Mesendoderm (in vitro differentiated cells): ENCODE measurements at regions not wholly inside any gene's neighbourhood (a gene's known extent, or its start where the extent isn't known, plus 50 kb on each side); places are given as distances from the start of the nearest gene placed in this dataset.

Experiments used
- DNase-seq: peaks from one replicate; pipeline ENCODE4 v3.0.0; 2013
- H2AK5ac ChIP-seq: 2 replicates; pipeline ENCODE4 v1.6.1; 2013; ENCODE audit warnings: low read length, inconsistent platforms
- H2BK120ac ChIP-seq: 2 replicates; pipeline ENCODE4 v1.6.1; 2013; ENCODE audit warnings: low read depth, mild to moderate bottlenecking, low read length, moderate library complexity, mixed read lengths
- H2BK15ac ChIP-seq: replicated peaks from 2 replicates; pipeline ENCODE4 v1.6.1; 2013; ENCODE audit warnings: low read depth, mild to moderate bottlenecking, moderate library complexity
- H2BK5ac ChIP-seq: 2 replicates; pipeline ENCODE4 v1.6.1; 2013; ENCODE audit warnings: low read length, inconsistent platforms
- H3K18ac ChIP-seq: 2 replicates; pipeline ENCODE4 v1.6.1; 2013; ENCODE audit warnings: mild to moderate bottlenecking, low read length, mixed read lengths
- H3K23ac ChIP-seq: one replicate; pipeline ENCODE4 v1.6.1; 2013; ENCODE audit warnings: low read length
- H3K27ac ChIP-seq: 2 replicates; pipeline ENCODE4 v1.5.1; 2013; ENCODE audit warnings: low read depth, mild to moderate bottlenecking, inconsistent platforms, low read length, moderate library complexity
- H3K27me3 ChIP-seq: 2 replicates; pipeline ENCODE4 v1.6.1; 2013; ENCODE audit warnings: low read length, control low read depth, mild to moderate bottlenecking, inconsistent platforms; ENCODE audit not compliant: insufficient read depth, poor library complexity
- H3K36me3 ChIP-seq: 2 replicates; pipeline ENCODE4 v1.6.1; 2013; ENCODE audit warnings: low read length, inconsistent platforms; ENCODE audit not compliant: control insufficient read depth, insufficient read depth
- H3K4ac ChIP-seq: one replicate; pipeline ENCODE4 v1.6.1; 2013; ENCODE audit warnings: low read depth, mild to moderate bottlenecking, low read length, moderate library complexity
- H3K4me1 ChIP-seq: 2 replicates; pipeline ENCODE4 v1.6.1; 2013; ENCODE audit warnings: low read depth, low read length, inconsistent platforms; ENCODE audit not compliant: control insufficient read depth
- H3K4me2 ChIP-seq: 2 replicates; pipeline ENCODE4 v1.6.1; 2013; ENCODE audit warnings: low read length
- H3K4me3 ChIP-seq: 2 replicates; pipeline ENCODE4 v1.5.1; 2013; ENCODE audit warnings: mild to moderate bottlenecking, low read length
- H3K56ac ChIP-seq: one replicate; pipeline ENCODE4 v1.6.1; 2013; ENCODE audit warnings: low read length
- H3K79me1 ChIP-seq: 2 replicates; pipeline ENCODE4 v1.6.1; 2013; ENCODE audit warnings: low read length, inconsistent platforms
- H3K79me2 ChIP-seq: 2 replicates; pipeline ENCODE4 v1.6.1; 2013; ENCODE audit warnings: mild to moderate bottlenecking, low read length; ENCODE audit not compliant: control insufficient read depth, insufficient read depth
- H3K9ac ChIP-seq: 2 replicates; pipeline ENCODE4 v1.6.1; 2013; ENCODE audit warnings: low read length, inconsistent platforms
- H4K5ac ChIP-seq: one replicate; pipeline ENCODE4 v1.6.1; 2013; ENCODE audit warnings: low read length
- H4K8ac ChIP-seq: one replicate; pipeline ENCODE4 v1.6.1; 2013; ENCODE audit warnings: low read depth, mild to moderate bottlenecking, control low read depth, low read length, moderate library complexity
- WGBS: extraction: QIAGEN DNeasy Blood & Tissue Kit; methylation state at CpG from one replicate; pipeline ENCODE4 v1.1.7; 2013; ENCODE audit warnings: low lambda C conversion rate, missing lambda C conversion rate; ENCODE audit not compliant: insufficient coverage; ENCODE audit errors: extremely low coverage; 5-methylcytosine and 5-hydroxymethylcytosine counted together

DNA sequence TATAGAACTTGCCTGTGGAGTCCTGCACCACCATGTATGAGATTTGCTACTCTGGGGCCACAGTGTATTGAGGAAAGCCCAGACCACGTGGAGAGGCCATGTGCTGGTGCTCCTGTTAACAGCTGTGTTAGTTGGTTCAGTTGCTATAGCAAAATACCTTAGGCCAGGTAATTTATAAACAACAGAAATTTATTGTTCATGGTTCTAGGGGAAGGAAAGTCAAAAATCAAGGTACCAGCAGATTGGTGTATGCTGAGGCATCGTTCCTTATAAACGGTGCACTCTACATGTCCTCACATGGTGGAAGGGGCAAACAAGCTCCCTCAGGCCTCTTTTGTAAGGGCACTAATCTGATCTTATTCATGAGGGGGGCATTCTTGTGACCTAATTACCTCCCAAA lies 135.9 kb upstream of the FOXN2 start:
- Histone ChIP-seq H3K27ac (no peak overlapping the region), H3K4me3 (no peak overlapping the region), H4K5ac (no peak overlapping the region), H2AK5ac (no peak overlapping the region), H3K4ac (no peak overlapping the region), H3K27me3 (no peaks in the 10 kb centered on the region), H3K79me1 (no peaks in the 10 kb centered on the region), H4K8ac (no peak overlapping the region), H3K79me2 (no peaks in the 10 kb centered on the region), H2BK5ac (no peak overlapping the region), H3K4me1 (no peaks in the 10 kb centered on the region), H3K56ac (no peak overlapping the region), H3K18ac (no peak overlapping the region), H3K9ac (no peak overlapping the region), H2BK120ac (no peak overlapping the region), H3K4me2 (no peak overlapping the region), H2BK15ac (no peak overlapping the region), H3K23ac (no peak overlapping the region), H3K36me3 (no peaks in the 10 kb centered on the region)
- WGBS, result no CpG with 5 or more reads among the region's 3 CpGs
- no peak for DNase-seq

DNA sequence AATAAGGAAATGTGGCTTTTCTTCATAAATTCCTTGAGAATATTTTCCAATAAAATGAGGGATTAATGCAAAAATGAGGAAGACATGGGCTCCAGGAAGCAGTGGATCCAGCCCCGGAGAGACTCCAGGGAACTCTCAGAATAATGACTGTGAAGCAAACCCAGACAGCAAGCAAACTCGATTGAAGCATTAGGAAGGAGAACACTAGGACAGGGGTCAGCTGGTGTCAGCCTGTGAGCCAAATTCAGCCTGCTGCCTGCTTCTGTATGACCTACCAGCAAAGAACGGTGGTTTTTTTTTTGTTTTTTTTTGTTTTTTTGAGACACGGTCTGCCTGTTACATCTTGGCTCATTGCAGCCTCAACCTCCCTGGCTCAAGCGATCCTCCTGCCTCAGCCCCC lies 133.9 kb upstream of the FOXN2 start:
- Histone ChIP-seq H3K4me3 (no peak overlapping the region), H2BK5ac (no peak overlapping the region), H3K4me2 (no peak overlapping the region), H2BK15ac (no peak overlapping the region), H4K8ac (no peak overlapping the region), H3K4ac (no peak overlapping the region), H4K5ac (no peak overlapping the region), H3K56ac (no peak overlapping the region), H3K9ac (no peak overlapping the region), H3K79me1 (no peaks in the 10 kb centered on the region), H2AK5ac (no peak overlapping the region), H3K27me3 (no peaks in the 10 kb centered on the region), H3K23ac (no peak overlapping the region), H2BK120ac (no peak overlapping the region), H3K18ac (no peak overlapping the region), H3K4me1 (no peaks in the 10 kb centered on the region), H3K27ac (no peak overlapping the region), H3K79me2 (no peaks in the 10 kb centered on the region), H3K36me3 (no peaks in the 10 kb centered on the region)
- DNase-seq, result no peak
- no CpG with 5 or more reads among the region's 5 CpGs for WGBS

GRCh38 chr2:48183276-48183675 lies 131.2 kb upstream of the FOXN2 start:
- no peak overlapping the region for H3K4me3 ChIP-seq
- no CpG with 5 or more reads among the region's 1 CpG for WGBS
- H3K27me3 ChIP-seq, result no peaks in the 10 kb centered on the region

DNA sequence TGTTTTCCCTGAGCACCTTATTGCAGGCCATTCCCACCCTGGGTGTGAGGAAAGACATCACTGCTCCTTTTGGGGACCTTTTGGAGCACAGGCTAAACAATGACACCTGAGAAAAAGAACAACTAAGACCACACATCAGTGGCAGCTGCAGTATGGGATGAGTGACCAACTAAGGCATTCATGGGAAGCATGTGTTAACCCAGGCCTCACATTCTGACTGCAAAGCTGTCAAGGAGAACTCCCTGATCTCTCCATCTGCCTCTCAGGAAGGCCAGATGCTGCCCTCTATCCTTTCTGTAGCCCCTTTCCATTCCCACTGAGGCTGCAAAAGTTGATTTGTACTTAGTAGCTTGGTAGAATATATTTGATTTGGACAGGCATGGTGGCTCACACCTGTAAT lies 130.5 kb upstream of the FOXN2 start:
- H3K18ac ChIP-seq, result no peak overlapping the region
- H3K27ac ChIP-seq, result no peak overlapping the region
- H3K36me3 ChIP-seq, result no peaks in the 10 kb centered on the region
- H3K79me1 ChIP-seq, result no peaks in the 10 kb centered on the region
- H3K4ac ChIP-seq, result no peak overlapping the region
- H2AK5ac ChIP-seq, result no peak overlapping the region
- H2BK15ac ChIP-seq, result no peak overlapping the region
- H4K8ac ChIP-seq, result no peak overlapping the region
- H2BK5ac ChIP-seq, result no peak overlapping the region
- no peaks in the 10 kb centered on the region for H3K27me3 ChIP-seq
- H3K79me2 ChIP-seq, result no peaks in the 10 kb centered on the region
- H3K4me3 ChIP-seq, result no peak overlapping the region
- no peak overlapping the region for H2BK120ac ChIP-seq
- DNase-seq, result no peak
- H4K5ac ChIP-seq, result no peak overlapping the region
- no peak overlapping the region for H3K4me2 ChIP-seq
- H3K56ac ChIP-seq, result no peak overlapping the region
- no peaks in the 10 kb centered on the region for H3K4me1 ChIP-seq
- no peak overlapping the region for H3K23ac ChIP-seq
- no peak overlapping the region for H3K9ac ChIP-seq

More at GRCh38 chr2:48183276-48183675, 131.2 kb upstream of the FOXN2 start:
- H3K4ac ChIP-seq, result no peak overlapping the region
- H4K5ac ChIP-seq, result no peak overlapping the region
- no peak for DNase-seq
- no peak overlapping the region for H2BK15ac ChIP-seq
- H4K8ac ChIP-seq, result no peak overlapping the region
- no peak overlapping the region for H2AK5ac ChIP-seq
- H3K18ac ChIP-seq, result no peak overlapping the region
- H3K9ac ChIP-seq, result no peak overlapping the region
- no peaks in the 10 kb centered on the region for H3K36me3 ChIP-seq
- no peak overlapping the region for H2BK5ac ChIP-seq
- no peak overlapping the region for H3K56ac ChIP-seq
- H3K79me1 ChIP-seq, result no peaks in the 10 kb centered on the region
- no peak overlapping the region for H3K27ac ChIP-seq
- H2BK120ac ChIP-seq, result no peak overlapping the region
- no peak overlapping the region for H3K23ac ChIP-seq
- no peaks in the 10 kb centered on the region for H3K79me2 ChIP-seq
- H3K4me2 ChIP-seq, result no peak overlapping the region
- H3K4me1 ChIP-seq, result no peaks in the 10 kb centered on the region

DNA sequence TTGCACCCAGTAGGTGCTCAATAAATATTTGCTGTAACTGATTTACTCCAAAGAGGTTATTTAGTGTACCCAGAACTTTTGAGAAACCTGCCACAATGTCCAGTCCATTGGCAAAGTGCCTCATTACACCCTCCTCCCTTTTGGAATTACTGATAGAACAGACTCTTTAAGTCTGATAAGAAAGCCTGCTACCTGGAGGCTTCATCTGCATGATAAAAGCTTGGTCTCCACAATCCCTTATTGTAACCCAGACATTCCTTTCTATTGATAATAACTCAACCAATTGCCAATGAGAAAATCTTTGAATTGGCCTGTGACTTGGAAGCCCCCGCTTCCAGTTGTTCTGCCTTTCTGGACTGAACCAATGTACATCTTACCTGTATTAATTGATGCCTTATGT lies 127.0 kb upstream of the FOXN2 start:
- H3K23ac ChIP-seq, result no peak overlapping the region
- no CpG with 5 or more reads among the region's 1 CpG for WGBS
- no peak overlapping the region for H3K56ac ChIP-seq
- no peaks in the 10 kb centered on the region for H3K36me3 ChIP-seq
- H2BK120ac ChIP-seq, result no peak overlapping the region
- no peak overlapping the region for H4K5ac ChIP-seq
- H2AK5ac ChIP-seq, result no peak overlapping the region
- no peak overlapping the region for H3K18ac ChIP-seq
- no peaks in the 10 kb centered on the region for H3K27me3 ChIP-seq
- H2BK5ac ChIP-seq, result no peak overlapping the region
- no peak overlapping the region for H3K27ac ChIP-seq
- H3K79me1 ChIP-seq, result no peaks in the 10 kb centered on the region
- H3K4me1 ChIP-seq, result no peaks in the 10 kb centered on the region
- no peak overlapping the region for H3K4me3 ChIP-seq
- H3K9ac ChIP-seq, result no peak overlapping the region
- peak; percentile 18 for DNase-seq
- no peak overlapping the region for H3K4ac ChIP-seq
- no peaks in the 10 kb centered on the region for H3K79me2 ChIP-seq
- no peak overlapping the region for H2BK15ac ChIP-seq
- no peak overlapping the region for H4K8ac ChIP-seq
- H3K4me2 ChIP-seq, result no peak overlapping the region

- H3K23ac ChIP-seq, result no peak overlapping the region
- H4K8ac ChIP-seq, result no peak overlapping the region
- H3K9ac ChIP-seq, result no peak overlapping the region
- H2BK15ac ChIP-seq, result no peak overlapping the region
- no peak for DNase-seq
- no peak overlapping the region for H4K5ac ChIP-seq
- no peaks in the 10 kb centered on the region for H3K4me1 ChIP-seq
- H3K4me2 ChIP-seq, result no peak overlapping the region
- no peaks in the 10 kb centered on the region for H3K79me2 ChIP-seq
- WGBS, result no CpG with 5 or more reads among the region's 4 CpGs
- H3K27ac ChIP-seq, result no peak overlapping the region
- H2BK5ac ChIP-seq, result no peak overlapping the region
- H3K18ac ChIP-seq, result no peak overlapping the region
- H3K4ac ChIP-seq, result no peak overlapping the region
- no peaks in the 10 kb centered on the region for H3K27me3 ChIP-seq
- no peak overlapping the region for H2AK5ac ChIP-seq
- H3K79me1 ChIP-seq, result no peaks in the 10 kb centered on the region
- H3K56ac ChIP-seq, result no peak overlapping the region
- H2BK120ac ChIP-seq, result no peak overlapping the region
- H3K4me3 ChIP-seq, result no peak overlapping the region
- no peaks in the 10 kb centered on the region for H3K36me3 ChIP-seq
These were observed 124.8 kb upstream of the FOXN2 start for GRCh38 chr2:48189552-48190228.
